HG03432 (cell line): ENCODE measurements at regions not wholly inside any gene's neighbourhood (a gene's known extent, or its start where the extent isn't known, plus 50 kb on each side); places are given as distances from the start of the nearest gene placed in this dataset.

ENCODE experiments used
- ATAC-seq: cut with Tn5 transposase; IDR thresholded peaks from one replicate; pipeline ENCODE4 v1.9.1; 2021; ENCODE audit warnings: mild to moderate bottlenecking, moderate library complexity; ENCODE audit not compliant: unreplicated experiment

GRCh38 chr3:153069598-153070510, 92.2 kb upstream of the RAP2B start:
- ATAC-seq, result peak; percentile 10

GRCh38 chr3:153070511-153070868, 91.5 kb upstream of the RAP2B start:
- ATAC-seq, result peak; percentile 52

- no peak for ATAC-seq
Measured at GRCh38 chr3:153072382-153072781, 89.6 kb upstream of the RAP2B start.

- ATAC-seq, result no peak
Measured at GRCh38 chr3:153072856-153073255, 89.2 kb upstream of the RAP2B start.

- no peak for ATAC-seq
Measured at GRCh38 chr3:153073636-153074035, 88.4 kb upstream of the RAP2B start.

GRCh38 chr3:153078826-153079225, 83.2 kb upstream of the RAP2B start:
- ATAC-seq, result no peak

GRCh38 chr3:153079386-153079785, 82.6 kb upstream of the RAP2B start:
- no peak for ATAC-seq

- no peak for ATAC-seq
Measured at GRCh38 chr3:153080778-153081240, 81.2 kb upstream of the RAP2B start.

- no peak for ATAC-seq
Measured at GRCh38 chr3:153084431-153084830, 77.6 kb upstream of the RAP2B start.

GRCh38 chr3:153087595-153088566, 74.1 kb upstream of the RAP2B start:
- ATAC-seq, result no peak

GRCh38 chr3:153089620-153090019, 72.4 kb upstream of the RAP2B start:
- no peak for ATAC-seq

GRCh38 chr3:153090973-153091372, 71.1 kb upstream of the RAP2B start:
- peak; percentile 69 for ATAC-seq

- no peak for ATAC-seq
Measured at GRCh38 chr3:153093629-153094028, 68.4 kb upstream of the RAP2B start.

- no peak for ATAC-seq
Measured at GRCh38 chr3:153094386-153094785, 67.6 kb upstream of the RAP2B start.

- ATAC-seq, result no peak
Measured at GRCh38 chr3:153095441-153095840, 66.6 kb upstream of the RAP2B start.

GRCh38 chr3:153096731-153097131, 65.3 kb upstream of the RAP2B start:
- ATAC-seq, result no peak

- ATAC-seq, result no peak
Measured at GRCh38 chr3:153097213-153097612, 64.8 kb upstream of the RAP2B start.

GRCh38 chr3:153099131-153099530, 62.9 kb upstream of the RAP2B start:
- ATAC-seq, result no peak

- no peak for ATAC-seq
Measured at GRCh38 chr3:153103406-153103945, 58.5 kb upstream of the RAP2B start.

- no peak for ATAC-seq
Measured at GRCh38 chr3:153110041-153110440, 52.0 kb upstream of the RAP2B start.

- no peak for ATAC-seq
Measured at GRCh38 chr3:153111016-153111415, 51.0 kb upstream of the RAP2B start.
